GM10266 (cell line): ENCODE measurements at regions not wholly inside any gene's neighbourhood (a gene's known extent, or its start where the extent isn't known, plus 50 kb on each side); places are given as distances from the start of the nearest gene placed in this dataset.

Source experiments
- DNase-seq: peaks from one replicate; pipeline ENCODE4 v3.0.0; 2012; ENCODE audit errors: extremely low spot score
- TF ChIP-seq, protein P1 (sequence below): IDR thresholded peaks from 2 replicates; pipeline ENCODE4 v1.5.1; 2012; ENCODE audit warnings: mild to moderate bottlenecking, low read depth; ENCODE audit not compliant: control insufficient read depth, insufficient read depth; ENCODE audit errors: missing control alignments

GRCh38 chr21:16058896-16059295 is 329.1 kb downstream of the USP25 start:
- no peak for DNase-seq
- TF ChIP-seq, protein P1, sequence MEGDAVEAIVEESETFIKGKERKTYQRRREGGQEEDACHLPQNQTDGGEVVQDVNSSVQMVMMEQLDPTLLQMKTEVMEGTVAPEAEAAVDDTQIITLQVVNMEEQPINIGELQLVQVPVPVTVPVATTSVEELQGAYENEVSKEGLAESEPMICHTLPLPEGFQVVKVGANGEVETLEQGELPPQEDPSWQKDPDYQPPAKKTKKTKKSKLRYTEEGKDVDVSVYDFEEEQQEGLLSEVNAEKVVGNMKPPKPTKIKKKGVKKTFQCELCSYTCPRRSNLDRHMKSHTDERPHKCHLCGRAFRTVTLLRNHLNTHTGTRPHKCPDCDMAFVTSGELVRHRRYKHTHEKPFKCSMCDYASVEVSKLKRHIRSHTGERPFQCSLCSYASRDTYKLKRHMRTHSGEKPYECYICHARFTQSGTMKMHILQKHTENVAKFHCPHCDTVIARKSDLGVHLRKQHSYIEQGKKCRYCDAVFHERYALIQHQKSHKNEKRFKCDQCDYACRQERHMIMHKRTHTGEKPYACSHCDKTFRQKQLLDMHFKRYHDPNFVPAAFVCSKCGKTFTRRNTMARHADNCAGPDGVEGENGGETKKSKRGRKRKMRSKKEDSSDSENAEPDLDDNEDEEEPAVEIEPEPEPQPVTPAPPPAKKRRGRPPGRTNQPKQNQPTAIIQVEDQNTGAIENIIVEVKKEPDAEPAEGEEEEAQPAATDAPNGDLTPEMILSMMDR: no peak

GRCh38 chr21:16059981-16060380 is 330.2 kb downstream of the USP25 start:
- TF ChIP-seq, protein P1: no peak
- no peak for DNase-seq

DNA sequence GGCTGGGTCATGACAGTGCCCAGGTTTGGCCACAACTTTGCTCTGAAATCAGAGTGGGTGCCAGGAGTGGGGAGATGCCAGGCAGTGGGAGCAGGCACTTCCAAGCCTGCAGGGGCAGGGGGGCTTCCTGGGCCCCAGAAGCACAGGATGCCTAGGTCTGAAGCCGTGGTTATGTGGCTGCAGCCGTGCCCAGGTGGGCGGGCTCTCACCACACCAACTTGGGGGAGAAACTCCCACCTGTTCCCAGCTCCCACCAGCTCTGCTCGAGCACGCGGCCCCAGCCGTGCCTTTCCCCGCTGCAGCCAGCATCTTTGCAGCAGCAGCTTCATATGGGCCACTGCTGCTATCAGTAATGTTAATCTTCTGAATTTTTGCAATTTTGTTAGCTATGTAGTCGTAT is 331.4 kb downstream of the USP25 start:
- TF ChIP-seq, protein P1: no peak
- no peak for DNase-seq

DNA sequence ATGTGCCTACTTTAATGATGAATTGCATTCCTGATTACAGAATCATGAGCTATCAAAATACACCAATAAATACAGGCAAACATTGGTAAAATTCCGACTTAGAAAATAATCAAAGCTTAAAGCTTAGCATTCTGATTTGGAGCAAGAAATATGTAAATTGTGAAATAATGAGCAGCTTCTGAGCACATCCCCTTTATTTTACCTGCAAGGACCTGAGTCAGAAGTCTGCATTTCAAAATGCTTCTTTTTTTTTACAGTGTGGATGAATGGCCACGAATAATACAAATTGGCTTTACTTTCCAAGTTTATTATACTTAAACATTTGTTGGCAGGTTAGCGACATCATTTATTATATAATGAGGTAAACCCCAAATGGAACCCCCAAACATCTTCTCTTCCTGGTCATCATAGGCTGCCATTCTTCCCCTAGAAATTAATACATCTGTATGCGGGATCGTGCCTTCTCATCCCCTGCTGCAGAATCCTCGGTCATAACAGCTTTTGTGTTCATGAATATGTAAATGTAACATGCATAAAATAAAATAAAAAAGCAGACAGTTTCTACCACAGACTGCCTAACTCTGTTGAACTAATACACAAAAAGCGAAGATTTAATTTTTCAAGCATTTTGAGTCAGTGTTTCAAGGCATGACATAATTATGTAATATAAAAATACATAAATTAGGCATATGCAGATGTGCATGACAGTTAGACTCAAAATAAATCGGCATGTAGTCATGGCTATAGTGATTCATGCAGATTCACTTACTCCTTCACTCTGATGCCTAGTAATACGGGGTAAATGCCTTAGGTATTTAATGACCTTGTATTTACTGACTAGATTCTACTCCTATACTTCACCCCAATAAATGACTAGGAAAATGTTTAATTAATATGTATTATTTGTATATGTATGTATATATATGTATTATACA is 339.7 kb downstream of the USP25 start:
- TF ChIP-seq, protein P1: no peak
- no peak for DNase-seq

- DNase-seq: no peak
- TF ChIP-seq, protein P1: no peak
These were observed 340.4 kb downstream of the USP25 start for GRCh38 chr21:16070207-16070651.

DNA sequence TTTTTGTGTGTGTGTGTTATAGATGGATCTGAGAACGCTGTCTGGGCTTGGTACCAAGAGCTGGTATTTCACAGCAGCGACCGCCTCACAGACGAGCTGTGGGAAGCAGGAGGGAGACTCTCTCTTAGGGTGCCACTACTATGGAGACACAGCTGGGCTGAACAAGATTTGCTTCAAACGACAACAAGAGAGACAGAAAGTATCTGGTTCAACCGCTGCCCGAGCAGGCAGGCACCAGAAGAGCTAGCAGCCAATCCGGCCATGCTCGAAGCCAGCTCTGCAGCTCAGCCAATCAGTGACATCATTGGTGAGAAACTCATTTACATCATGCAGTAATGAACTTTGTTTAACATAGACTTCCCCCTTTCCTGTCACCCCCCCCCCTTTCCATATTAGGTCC is 341.3 kb downstream of the USP25 start:
- TF ChIP-seq, protein P1: no peak
- no peak for DNase-seq

DNA sequence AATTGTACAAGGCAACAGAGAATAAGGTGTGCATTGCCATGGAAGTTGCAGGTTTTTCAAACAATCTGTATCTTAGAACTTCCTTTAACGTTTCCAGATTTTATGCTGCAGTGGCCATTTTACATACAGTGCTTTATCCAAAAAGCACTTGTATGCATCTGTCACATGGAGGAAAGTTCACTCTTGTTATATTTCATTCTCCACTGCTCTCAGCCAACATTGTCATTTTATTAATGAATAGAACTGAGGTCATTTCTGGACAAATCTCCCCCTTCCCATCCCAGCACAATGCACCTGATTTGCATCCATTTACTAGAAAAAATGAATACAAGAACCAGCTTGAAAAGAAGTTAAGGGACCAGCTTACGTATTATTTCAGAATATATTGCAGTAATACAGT is 342.0 kb downstream of the USP25 start:
- no peak for DNase-seq
- TF ChIP-seq, protein P1: no peak
